ENCODE measurements at regions not wholly inside any gene's neighbourhood (a gene's known extent, or its start where the extent isn't known, plus 50 kb on each side); places are given as distances from the start of the nearest gene placed in this dataset.

GRCh38 chr5:2330325-2331130 is 420.9 kb downstream of the IRX2 start:
- H3K79me2 ChIP-seq (ENCODE audit: insufficient read depth, low read length): no peaks in the 10 kb centered on the region
- H3K4me3 ChIP-seq (replicated peaks in 1 of 2; ENCODE audit: low read depth in 1 of 2, low read length in 2 of 2): no peak overlapping the region
- no peak overlapping the region for H3K4me2 ChIP-seq (ENCODE audit: low read length)
- no peaks in the 10 kb centered on the region for H3K36me3 ChIP-seq (ENCODE audit: control insufficient read depth in 1 of 2, insufficient read depth in 2 of 2, low read length in 2 of 2)
- H2AFZ ChIP-seq (ENCODE audit: low read depth, low read length, poor library complexity, severe bottlenecking): no peak overlapping the region
- H3K4me1 ChIP-seq (ENCODE audit: control insufficient read depth in 1 of 2, insufficient read depth in 2 of 2, low read length in 2 of 2): no peaks in the 10 kb centered on the region
- no TSS peak for BruUV-seq (replicated peaks)
- POLR2A ChIA-PET: no interaction called here
- H3K27ac ChIP-seq (ENCODE audit: low read depth, low read length): no peak overlapping the region
- no peaks in the 10 kb centered on the region for H4K20me1 ChIP-seq (ENCODE audit: insufficient read depth)
- no peaks in the 10 kb centered on the region for H3K9me2 ChIP-seq (ENCODE audit: insufficient read depth)
- RAD21 ChIA-PET (ENCODE audit: low non-redundant PET in 1 of 2, low total read pairs in 2 of 2, uncharacterized antibody in 2 of 2, unreplicated experiment in 2 of 2): no interaction called here
- H3K9me3 ChIP-seq (ENCODE audit: control insufficient read depth in 1 of 2, insufficient read depth in 1 of 2, low read depth in 1 of 2, low read length in 2 of 2): no peaks in the 10 kb centered on the region; a peak in 1 of 4 replicates
- no peak for ATAC-seq
- DNase-seq (ENCODE audit: low read depth, low spot score): no peak
- intact Hi-C loops (cut with micrococcal nuclease): no loop called here
- no peak overlapping the region for H3K9ac ChIP-seq (ENCODE audit: low read length)
- CTCF ChIA-PET: no interaction called here
- TF ChIP-seq, protein P1, sequence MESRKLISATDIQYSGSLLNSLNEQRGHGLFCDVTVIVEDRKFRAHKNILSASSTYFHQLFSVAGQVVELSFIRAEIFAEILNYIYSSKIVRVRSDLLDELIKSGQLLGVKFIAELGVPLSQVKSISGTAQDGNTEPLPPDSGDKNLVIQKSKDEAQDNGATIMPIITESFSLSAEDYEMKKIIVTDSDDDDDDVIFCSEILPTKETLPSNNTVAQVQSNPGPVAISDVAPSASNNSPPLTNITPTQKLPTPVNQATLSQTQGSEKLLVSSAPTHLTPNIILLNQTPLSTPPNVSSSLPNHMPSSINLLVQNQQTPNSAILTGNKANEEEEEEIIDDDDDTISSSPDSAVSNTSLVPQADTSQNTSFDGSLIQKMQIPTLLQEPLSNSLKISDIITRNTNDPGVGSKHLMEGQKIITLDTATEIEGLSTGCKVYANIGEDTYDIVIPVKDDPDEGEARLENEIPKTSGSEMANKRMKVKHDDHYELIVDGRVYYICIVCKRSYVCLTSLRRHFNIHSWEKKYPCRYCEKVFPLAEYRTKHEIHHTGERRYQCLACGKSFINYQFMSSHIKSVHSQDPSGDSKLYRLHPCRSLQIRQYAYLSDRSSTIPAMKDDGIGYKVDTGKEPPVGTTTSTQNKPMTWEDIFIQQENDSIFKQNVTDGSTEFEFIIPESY (IDR thresholded peaks at IDR 0.05; ENCODE audit: extremely low read depth, insufficient replicate concordance, low read length): no peak
- TF ChIP-seq ZFX (IDR thresholded peaks at IDR 0.05) (no peak), ELF1 (IDR thresholded peaks at IDR 0.05; ENCODE audit: borderline replicate concordance, low read depth) (no peak), FOSL1 (IDR thresholded peaks at IDR 0.05; ENCODE audit: low read depth) (no peak), EZH2 (IDR thresholded peaks at IDR 0.05) (no peak), SP1 (IDR thresholded peaks at IDR 0.05; ENCODE audit: low read depth) (no peak), SIN3A (IDR thresholded peaks at IDR 0.05; ENCODE audit: low read depth) (no peak), JUND (IDR thresholded peaks at IDR 0.05) (no peak), CEBPB (IDR thresholded peaks at IDR 0.05; ENCODE audit: low read depth) (no peak)
- TF ChIP-seq, protein P2, sequence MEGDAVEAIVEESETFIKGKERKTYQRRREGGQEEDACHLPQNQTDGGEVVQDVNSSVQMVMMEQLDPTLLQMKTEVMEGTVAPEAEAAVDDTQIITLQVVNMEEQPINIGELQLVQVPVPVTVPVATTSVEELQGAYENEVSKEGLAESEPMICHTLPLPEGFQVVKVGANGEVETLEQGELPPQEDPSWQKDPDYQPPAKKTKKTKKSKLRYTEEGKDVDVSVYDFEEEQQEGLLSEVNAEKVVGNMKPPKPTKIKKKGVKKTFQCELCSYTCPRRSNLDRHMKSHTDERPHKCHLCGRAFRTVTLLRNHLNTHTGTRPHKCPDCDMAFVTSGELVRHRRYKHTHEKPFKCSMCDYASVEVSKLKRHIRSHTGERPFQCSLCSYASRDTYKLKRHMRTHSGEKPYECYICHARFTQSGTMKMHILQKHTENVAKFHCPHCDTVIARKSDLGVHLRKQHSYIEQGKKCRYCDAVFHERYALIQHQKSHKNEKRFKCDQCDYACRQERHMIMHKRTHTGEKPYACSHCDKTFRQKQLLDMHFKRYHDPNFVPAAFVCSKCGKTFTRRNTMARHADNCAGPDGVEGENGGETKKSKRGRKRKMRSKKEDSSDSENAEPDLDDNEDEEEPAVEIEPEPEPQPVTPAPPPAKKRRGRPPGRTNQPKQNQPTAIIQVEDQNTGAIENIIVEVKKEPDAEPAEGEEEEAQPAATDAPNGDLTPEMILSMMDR (IDR thresholded peaks at IDR 0.05 in 2 of 3, conservative IDR thresholded peaks at IDR 0.05 in 1 of 3; ENCODE audit: borderline replicate concordance in 1 of 3, insufficient read depth in 1 of 3, low read depth in 2 of 3, low read length in 2 of 3): no peak
- no peaks in the 10 kb centered on the region for H3K27me3 ChIP-seq (ENCODE audit: insufficient read depth, low read length)

Measured in HCT116 (cell line).